Adrenal gland (tissue), 5 donors: ENCODE measurements at regions not wholly inside any gene's neighbourhood (a gene's known extent, or its start where the extent isn't known, plus 50 kb on each side); places are given as distances from the start of the nearest gene placed in this dataset.

ENCODE experiments used
- POLR2A ChIP-seq, 2 donors: fragments of 450-650 bp; IDR thresholded peaks; one replicate each; pipeline ENCODE4 v1.6.1; 2017; ENCODE audit warnings: antibody characterized with exemption in 2 of 2, mild to moderate bottlenecking in 2 of 2, moderate library complexity in 1 of 2
- TF ChIP-seq, protein P1 (sequence below), 6 experiments: fragments of 450-650 bp in 4 of 6; fragments of 200-600 bp in 2 of 6; sonication (generic) in 1 of 6; IDR thresholded peaks; 1 replicate in 5 of 6; 2 replicates in 1 of 6; pipeline versions ENCODE4 v1.5.1 to v1.8.0; 2016 to 2021; ENCODE audit warnings: antibody characterized with exemption in 6 of 6, mild to moderate bottlenecking in 2 of 6, moderate library complexity in 1 of 6
- donor health status: DM: no; HTN: no; CAD: no.

DNA sequence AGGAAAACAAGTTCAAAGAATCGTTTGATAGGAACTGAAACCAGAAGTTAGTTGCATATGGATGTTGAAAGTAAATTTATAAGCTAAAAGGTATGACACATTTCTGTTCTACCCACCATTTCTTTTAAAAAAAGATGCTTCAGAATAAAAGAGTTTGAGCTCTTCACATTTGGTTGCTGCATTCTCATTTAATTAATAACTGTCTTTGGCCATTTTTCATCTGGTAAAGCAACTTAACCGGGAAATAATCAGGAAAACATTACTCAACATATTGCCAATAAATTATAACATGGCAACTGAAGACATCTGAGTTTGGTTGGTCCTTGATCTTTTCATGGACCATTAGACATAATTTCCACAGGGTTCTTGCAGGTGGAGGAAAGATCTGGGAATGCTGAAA, 180.2 kb upstream of the TWIST2 start:
- TF ChIP-seq, protein P1, sequence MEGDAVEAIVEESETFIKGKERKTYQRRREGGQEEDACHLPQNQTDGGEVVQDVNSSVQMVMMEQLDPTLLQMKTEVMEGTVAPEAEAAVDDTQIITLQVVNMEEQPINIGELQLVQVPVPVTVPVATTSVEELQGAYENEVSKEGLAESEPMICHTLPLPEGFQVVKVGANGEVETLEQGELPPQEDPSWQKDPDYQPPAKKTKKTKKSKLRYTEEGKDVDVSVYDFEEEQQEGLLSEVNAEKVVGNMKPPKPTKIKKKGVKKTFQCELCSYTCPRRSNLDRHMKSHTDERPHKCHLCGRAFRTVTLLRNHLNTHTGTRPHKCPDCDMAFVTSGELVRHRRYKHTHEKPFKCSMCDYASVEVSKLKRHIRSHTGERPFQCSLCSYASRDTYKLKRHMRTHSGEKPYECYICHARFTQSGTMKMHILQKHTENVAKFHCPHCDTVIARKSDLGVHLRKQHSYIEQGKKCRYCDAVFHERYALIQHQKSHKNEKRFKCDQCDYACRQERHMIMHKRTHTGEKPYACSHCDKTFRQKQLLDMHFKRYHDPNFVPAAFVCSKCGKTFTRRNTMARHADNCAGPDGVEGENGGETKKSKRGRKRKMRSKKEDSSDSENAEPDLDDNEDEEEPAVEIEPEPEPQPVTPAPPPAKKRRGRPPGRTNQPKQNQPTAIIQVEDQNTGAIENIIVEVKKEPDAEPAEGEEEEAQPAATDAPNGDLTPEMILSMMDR (IDR thresholded peaks at IDR 0.05): no peak
- TF ChIP-seq POLR2A (IDR thresholded peaks at IDR 0.05): no peak
